ENCODE measurements at regions not wholly inside any gene's neighbourhood (a gene's known extent, or its start where the extent isn't known, plus 50 kb on each side); places are given as distances from the start of the nearest gene placed in this dataset.

GRCh38 chr5:158309088-158309807 is 450.3 kb upstream of the CLINT1 start:
- DNase-seq (no peak), ATAC-seq (no peak)
- Histone ChIP-seq H3K4me1 (no peaks in the 10 kb centered on the region), H3K36me3 (no peaks in the 10 kb centered on the region), H3K27me3 (no peaks in the 10 kb centered on the region), H3K27ac (no peak overlapping the region), H3K4me3 (no peak overlapping the region), H3K9me3 (no peaks in the 10 kb centered on the region)
- no peak for TF ChIP-seq POLR2A (IDR thresholded peaks at IDR 0.05)
- TF ChIP-seq CTCF (IDR thresholded peaks at IDR 0.05) = no peak
- intact Hi-C loops (cut with DNase I) = no loop called here
- 63% methylated on average over 6 of the region's 6 CpGs for WGBS (ENCODE audit: insufficient coverage, low coverage, low lambda C conversion rate, missing lambda C conversion rate)

GRCh38 chr5:158308429-158309025 is 449.6 kb upstream of the CLINT1 start:
- Histone ChIP-seq H3K4me3 (no peak overlapping the region), H3K27ac (no peak overlapping the region), H3K27me3 (no peaks in the 10 kb centered on the region), H3K4me1 (no peaks in the 10 kb centered on the region), H3K9me3 (no peaks in the 10 kb centered on the region), H3K36me3 (no peaks in the 10 kb centered on the region)
- DNase-seq (no peak), ATAC-seq (no peak)
- TF ChIP-seq CTCF (IDR thresholded peaks at IDR 0.05) (no peak), POLR2A (IDR thresholded peaks at IDR 0.05) (no peak)
- intact Hi-C loops (cut with DNase I) = no loop called here
- WGBS (ENCODE audit: insufficient coverage, low coverage, low lambda C conversion rate, missing lambda C conversion rate) = 55% methylated on average over 3 of the region's 6 CpGs

- no peaks in the 10 kb centered on the region for H3K4me1 ChIP-seq
- 71% methylated on average over 1 of the region's 1 CpG for WGBS (ENCODE audit: insufficient coverage, low coverage, low lambda C conversion rate, missing lambda C conversion rate)
- H3K36me3 ChIP-seq = no peaks in the 10 kb centered on the region
- no peak for ATAC-seq
- TF ChIP-seq CTCF (IDR thresholded peaks at IDR 0.05) (no peak), POLR2A (IDR thresholded peaks at IDR 0.05) (no peak)
- no peak overlapping the region for H3K27ac ChIP-seq
- no peaks in the 10 kb centered on the region for H3K9me3 ChIP-seq
- H3K4me3 ChIP-seq = no peak overlapping the region
- H3K27me3 ChIP-seq = no peaks in the 10 kb centered on the region
- DNase-seq = no peak
- intact Hi-C loops (cut with DNase I) = no loop called here
Observed at GRCh38 chr5:158305861-158306260, 446.9 kb upstream of the CLINT1 start.

GRCh38 chr5:158304607-158305006 is 445.7 kb upstream of the CLINT1 start:
- ATAC-seq = no peak
- Histone ChIP-seq H3K36me3 (no peaks in the 10 kb centered on the region), H3K4me1 (no peaks in the 10 kb centered on the region), H3K4me3 (no peak overlapping the region), H3K27me3 (no peaks in the 10 kb centered on the region), H3K27ac (no peak overlapping the region), H3K9me3 (no peaks in the 10 kb centered on the region)
- no peak for DNase-seq
- TF ChIP-seq POLR2A (IDR thresholded peaks at IDR 0.05) (no peak), CTCF (IDR thresholded peaks at IDR 0.05) (no peak)
- WGBS (ENCODE audit: insufficient coverage, low coverage, low lambda C conversion rate, missing lambda C conversion rate) = 89% methylated on average over 1 of the region's 2 CpGs
- intact Hi-C loops (cut with DNase I) = no loop called here
